A204.1 (cell line): ENCODE measurements at regions not wholly inside any gene's neighbourhood (a gene's known extent, or its start where the extent isn't known, plus 50 kb on each side); places are given as distances from the start of the nearest gene placed in this dataset.

Experiments used
- FAIRE-seq: peaks from 2 replicates; lab custom pipeline; 2012; peaks lifted over from hg19 to GRCh38; lab: Jason Lieb, UNC

DNA sequence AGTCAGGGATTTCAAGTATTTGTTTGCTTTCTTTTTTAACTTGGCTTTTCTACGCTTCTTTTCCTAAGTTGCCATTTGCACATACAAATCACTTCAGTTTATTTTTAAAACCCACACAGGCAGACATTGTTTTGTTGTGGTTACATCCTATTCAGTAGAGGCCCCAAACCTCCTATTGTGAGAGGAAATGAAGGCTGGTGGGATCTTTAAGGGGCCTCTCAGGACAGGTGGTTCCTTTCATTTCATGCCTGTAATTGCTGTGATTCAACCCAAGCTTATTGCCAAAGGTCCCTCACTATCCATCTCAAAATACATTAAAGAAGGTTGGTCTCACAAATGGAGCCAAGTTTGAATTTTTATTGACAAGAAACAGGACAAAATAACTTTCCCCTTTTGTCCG is 257.1 kb downstream of the ADAMTS20 start:
- no peak for FAIRE-seq

DNA sequence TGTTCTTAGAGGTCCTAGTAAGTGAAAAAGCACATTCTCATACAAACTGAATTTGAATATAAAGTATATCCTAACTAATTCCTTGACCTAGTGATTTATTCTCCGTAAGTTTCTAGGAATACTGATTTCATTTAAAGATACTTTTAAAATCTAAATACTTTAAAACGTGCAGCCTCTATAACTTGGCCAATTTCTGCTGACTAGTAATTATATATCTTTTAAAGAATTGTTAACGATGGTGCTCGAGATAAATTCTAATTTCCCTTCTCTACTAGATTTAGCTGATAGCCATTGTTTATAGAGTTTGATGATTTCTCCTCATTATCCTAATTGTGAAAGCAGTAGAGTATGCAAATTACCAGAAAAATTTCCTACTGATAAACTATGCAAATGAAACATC is 257.9 kb downstream of the ADAMTS20 start:
- FAIRE-seq, result no peak

DNA sequence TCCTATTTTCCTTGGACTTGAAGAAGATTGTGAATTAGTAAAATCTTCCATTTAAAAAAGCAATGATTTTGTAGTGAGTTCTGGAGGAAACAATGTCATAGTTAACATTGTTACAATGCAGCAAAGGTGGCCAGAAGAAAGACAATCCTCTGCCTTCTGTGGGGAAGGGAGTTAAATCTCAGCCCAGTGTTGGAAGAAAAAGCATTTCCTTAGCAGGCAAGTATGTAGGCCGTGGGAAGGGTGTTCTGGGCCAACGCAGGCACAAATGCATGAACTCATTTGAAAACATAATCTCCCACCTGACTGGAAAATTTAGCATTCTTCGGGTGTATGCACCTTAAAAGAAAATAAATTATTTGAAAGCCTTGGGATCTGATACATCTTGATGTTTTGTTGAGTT is 258.6 kb downstream of the ADAMTS20 start:
- no peak for FAIRE-seq

DNA sequence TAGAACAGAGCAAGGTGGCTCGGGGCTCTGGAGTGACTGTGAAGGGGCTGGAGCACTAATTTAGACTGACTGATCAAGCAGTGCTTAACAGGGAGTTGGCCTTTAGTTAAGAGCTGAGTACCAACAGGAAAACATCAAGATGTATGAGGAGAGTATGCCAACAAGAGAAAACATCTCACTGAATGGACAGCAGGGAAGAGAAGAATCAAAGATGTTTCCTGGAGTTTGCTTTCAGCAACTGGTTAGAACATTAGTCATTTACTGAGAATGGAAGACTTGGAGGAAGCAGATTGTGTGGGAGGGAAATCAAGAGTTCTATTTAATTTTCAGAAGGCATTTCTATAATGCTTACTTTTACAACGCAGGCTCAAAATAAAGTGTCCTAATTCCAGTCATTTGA is 259.3 kb downstream of the ADAMTS20 start:
- no peak for FAIRE-seq

DNA sequence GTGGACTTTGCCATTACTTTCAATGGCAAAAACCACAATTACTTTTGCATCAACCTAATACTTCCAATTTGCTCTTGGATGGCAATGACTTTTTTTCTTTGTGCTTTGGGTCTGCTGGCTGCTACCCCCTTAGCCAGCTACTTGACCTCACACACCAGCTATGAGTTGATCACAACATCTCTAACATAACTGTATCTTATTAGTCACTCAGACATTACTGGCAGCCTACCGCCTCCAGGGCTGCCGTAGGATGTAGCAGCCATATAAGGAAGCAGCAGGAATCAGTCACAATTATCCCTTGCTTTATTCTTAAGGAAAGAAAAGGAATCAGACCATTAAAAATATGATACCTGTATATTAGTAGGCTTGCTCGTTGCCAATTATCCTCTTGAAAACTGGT is 260.5 kb downstream of the ADAMTS20 start:
- no peak for FAIRE-seq

DNA sequence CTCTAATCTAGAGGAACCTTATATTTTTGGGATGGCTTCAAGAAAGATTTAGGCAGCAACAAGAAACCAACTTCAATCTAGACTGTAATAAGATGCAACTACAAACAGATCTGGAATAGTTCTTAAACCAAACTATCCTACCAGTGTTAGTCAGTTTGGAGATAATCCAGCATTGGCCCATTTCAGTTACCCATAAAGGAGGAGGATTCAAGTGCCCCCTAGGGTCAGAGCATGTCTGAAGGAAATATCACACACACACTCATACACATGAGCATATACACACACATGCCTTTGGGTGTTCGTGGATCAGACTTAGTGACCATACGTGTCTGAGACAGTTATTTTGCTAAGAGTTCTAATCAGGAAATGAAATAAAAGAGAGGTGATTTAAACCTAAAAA is 261.2 kb downstream of the ADAMTS20 start:
- FAIRE-seq, result no peak

DNA sequence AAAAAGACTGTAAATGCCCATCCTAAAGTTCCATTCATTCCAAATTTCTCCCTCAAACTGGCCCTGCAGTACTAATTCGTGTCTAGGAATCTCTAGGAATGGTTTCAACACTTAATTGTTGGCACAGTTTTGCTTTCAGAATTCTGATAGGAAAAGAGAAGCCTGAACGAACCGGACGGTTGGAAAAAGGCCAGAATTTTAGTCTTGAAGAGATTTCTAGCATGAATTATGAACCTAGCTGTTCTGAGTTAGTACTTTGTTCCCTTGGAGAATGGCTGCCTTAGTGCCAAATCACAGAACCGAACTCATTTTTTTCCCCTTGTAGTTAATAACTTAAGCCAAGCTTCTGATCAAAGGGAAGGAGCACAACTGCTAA is 262.6 kb downstream of the ADAMTS20 start:
- FAIRE-seq, result no peak

DNA sequence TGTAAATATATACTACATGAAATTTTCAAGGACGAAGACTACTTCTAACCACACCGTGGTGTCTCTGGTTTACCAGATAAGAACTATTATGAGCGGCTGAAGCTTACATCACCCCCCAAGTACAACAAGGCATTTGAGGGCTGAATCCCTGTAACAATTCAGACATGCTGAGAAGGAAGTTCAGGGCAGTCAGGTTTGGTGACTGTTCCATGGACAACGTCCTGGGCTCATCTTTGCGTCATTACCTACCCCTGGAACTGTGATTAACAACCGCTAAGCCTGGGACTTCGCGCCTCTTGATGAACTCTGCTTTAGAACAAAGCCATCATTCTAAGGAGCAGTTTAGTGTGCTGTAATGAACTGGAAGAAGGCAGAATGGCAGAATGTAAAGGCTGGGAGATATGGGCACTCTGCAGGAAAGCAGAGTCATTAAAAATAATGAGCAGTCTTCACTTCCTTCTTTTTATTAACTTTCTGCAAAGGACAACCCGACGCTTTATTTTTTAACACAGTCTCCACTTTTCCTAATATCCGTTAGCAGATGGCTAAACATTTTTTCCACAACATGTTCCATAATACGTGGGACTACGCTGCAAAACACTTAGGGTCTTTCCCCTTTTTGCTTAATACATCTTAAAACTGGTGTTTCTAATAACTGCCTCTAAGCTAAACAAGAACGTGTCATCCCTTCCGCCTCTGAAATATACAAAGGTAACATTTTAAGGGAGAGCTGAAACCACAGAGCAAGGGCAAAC is 263.2 kb downstream of the ADAMTS20 start:
- FAIRE-seq, result no peak

DNA sequence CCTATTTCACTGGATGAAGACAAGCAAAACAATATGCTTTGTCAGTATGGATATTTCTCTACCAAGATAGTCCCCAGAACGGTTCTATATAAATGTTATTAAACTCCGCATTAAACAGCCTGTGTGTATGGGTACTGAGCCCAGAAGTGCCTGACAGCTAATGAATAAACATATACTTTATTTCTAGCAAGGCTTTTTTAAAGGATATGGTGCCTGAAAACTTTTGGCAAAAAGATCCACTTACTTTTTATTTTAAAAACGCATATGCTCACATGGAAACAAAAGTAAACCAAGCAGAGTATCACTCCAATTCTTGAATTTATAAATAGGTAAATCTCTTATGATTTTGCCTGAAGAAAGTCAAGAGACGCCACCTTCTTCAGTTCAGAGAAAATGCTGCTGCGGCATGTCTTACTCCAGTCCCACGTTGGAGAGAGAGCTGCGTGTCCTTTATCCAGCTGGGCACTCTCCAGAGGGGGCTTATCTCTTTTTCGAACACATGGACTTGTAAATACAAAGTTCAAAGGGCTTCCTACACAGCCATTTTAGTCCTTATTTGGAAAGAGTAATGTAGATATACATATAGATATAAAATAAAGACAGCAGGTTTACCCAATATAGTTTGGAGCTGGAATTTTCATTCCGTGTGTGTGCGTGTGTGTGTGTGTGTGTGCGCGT is 264.2 kb downstream of the ADAMTS20 start:
- no peak for FAIRE-seq

DNA sequence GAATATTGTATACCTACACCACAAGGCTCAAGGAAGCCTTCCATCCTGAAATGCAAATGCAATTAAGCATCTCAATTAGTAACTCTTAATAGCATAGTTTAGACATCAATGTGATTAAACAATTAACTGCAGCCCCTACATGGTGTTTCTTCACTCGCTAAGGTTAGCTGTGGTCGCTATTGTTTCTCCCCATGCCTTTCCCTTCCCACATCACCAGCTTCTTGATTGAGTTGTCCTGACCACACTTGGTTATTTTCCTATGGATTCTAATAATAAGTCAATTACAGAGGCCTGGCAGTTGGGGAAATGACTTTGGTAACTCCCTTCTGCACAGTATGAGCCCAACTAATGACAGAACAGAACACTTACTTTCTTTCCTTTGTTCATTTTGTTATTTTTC is 265.0 kb downstream of the ADAMTS20 start:
- no peak for FAIRE-seq

DNA sequence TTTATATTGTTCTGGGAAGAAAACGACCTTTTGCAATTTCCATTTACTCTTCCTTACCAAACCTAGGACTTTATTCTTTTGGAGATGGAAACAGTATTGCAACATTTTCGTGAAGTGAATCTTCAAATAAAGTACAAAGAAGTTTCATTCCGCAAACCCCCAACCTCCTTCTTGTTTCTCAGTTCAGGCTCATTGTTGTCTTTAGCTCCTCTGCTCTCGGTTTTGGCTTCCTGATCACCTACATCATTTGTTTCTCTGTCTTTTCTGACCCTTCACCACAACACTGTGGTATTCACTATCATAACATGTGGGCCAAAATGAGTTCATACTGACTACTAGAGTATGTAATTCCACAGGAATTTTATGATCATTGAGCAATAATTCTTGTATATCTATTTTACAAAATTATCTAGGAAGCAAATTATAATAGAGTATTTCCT is 266.8 kb downstream of the ADAMTS20 start:
- no peak for FAIRE-seq

DNA sequence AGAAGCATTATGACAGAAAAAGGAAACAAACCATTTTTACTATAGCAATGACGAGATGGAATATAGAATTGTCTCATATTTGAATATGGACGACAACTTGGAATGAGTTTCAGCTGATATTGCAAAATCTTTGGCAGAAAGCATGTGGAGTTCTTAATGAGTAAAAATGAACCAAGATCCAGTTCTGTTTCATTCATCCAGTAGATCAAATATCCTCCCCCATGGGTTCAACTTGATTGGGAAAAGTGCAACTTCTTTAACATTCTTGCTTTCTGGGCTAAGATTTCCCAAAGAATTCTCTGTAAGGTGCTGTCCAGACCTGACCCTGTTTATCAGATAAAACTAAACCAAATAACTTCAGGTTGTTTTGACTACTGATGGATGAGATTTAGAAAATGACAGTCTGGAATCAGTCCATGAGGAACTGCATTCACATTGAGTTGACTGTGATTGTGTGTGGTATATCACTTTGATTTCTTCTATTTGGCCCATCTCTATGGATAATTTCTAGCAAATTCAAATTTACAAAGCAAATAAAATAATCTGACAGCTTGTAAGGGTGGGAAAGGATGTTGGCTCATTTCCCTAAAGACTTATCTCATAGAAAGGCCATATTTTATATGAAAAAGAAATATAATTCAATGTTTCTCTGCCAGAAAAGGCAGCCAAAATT is 267.4 kb downstream of the ADAMTS20 start:
- FAIRE-seq, result no peak

DNA sequence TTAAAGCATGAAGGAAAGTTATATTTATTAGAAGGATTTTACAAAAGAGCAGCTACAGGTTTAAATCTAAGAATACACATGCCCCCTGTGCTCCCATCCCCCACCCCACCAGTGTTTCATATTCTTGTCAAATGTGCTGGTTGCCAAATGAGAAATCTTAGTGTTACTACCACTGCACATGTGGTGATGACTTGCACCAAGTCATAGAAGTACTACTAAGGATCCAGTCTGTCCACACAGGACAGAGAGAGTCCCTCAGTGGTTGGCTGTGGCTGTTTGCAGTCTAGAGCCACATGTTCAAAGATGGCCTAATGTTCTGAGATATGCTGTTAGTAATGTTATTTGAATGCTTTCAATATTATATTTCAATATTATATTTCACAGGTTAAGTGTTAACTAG is 268.8 kb downstream of the ADAMTS20 start:
- no peak for FAIRE-seq

DNA sequence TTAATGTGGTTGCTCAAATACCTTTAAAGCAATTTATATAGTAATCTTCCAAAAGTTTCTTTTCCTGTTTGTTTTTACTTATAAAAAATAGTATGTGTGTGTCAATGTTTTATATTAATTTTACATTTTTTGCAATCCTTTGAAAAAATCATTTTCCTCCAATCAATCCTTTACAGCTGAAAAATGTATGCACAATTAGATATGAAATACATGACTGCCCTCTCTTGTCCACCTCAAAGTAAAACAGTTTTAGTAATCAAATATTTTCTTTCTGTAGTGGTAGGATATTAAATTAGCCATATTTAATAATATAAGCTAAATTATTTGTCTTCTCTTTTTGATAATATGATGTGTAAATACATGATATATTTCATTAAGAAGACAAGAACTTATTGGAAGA is 269.9 kb downstream of the ADAMTS20 start:
- FAIRE-seq, result peak; percentile 93

DNA sequence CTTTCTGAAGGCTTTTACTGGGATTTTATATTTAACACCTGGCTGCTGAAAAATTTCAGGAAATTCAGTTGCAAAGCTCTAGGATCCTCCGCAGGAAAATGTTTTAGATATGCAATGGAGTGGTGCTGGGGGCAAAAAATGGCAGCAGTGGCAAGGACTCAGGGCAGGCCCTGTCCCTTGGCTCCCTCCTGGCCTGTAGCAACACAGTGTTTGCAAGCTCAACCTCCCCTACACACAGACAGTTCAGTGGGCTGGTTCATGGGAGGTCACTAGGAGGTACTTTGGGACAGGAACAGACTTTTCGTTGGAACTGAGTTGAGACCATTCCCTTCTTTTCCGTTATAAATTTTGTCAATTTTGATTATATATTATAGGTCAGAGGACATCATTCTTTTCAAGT is 270.4 kb downstream of the ADAMTS20 start:
- no peak for FAIRE-seq

DNA sequence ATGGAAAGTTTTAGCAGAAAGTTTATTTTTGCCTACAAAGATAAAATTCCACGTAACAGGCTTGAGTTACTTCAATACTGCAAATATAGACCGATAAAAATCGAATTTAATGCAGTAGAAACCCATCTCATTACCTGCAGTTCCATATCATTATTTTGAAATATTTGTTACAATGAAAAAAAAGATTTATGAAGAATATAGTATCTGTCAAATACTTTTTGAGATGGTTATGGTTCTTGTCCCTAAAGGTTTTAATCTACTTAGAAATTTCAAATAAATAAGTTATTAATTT is 273.5 kb downstream of the ADAMTS20 start:
- FAIRE-seq, result no peak

DNA sequence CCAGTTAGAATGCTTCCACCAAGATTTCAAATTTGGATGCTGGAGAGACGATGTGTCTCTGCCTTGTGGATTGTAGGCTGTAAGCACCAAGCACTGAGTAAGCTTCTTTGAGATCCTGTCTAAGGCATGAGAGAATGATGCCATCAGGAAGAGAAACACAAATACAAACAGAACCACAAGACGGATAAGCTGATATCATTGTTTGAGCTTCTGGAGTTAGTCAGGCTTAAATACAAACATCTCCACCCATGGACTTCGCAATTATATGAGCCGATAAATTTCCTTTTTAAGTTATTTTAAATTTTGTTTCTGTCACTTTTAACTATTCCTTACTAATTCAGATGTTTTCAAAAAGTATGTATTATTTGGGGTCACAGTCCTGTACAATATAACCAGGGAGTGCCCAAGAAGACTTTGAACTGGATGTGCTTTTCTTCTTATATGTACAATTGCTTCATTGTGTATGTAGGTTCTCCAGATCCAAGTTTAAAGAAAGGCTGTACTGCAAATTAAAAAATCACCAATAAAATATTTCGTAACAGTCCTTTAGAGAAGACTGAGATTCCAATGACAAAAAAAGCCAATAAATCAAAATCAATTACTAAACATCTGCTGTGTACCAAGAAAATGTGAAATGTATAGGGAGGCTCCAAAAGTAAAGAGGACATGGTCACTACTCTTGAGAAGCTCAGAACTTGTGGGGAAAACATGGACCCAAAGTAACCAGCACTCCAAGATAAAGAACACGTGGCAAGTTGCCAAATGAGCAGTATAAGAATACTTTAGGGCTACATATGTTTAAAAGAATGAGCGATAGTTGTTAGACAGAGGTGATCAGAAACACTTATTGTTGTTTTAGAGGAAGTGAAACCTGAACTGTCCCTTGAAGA is 274.1 kb downstream of the ADAMTS20 start:
- FAIRE-seq, result no peak

DNA sequence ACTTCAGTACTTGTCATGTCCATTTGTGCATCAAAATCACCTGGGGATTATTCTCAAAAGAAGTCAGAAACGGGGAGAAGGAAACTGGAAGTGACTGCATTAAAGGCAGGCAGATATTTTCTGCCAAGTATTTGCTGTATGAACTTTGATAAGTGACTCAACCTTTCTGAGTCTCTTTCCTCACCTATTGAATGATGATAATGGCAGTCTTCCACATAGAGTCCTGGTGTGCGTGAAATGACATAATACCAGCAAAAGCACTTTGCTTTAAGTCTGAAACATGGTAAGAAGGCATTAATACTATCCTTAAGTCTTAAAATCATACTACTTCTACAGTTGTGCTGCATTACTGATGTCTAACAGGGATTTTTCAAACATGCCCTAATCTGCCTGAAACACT is 278.5 kb downstream of the ADAMTS20 start:
- no peak for FAIRE-seq

DNA sequence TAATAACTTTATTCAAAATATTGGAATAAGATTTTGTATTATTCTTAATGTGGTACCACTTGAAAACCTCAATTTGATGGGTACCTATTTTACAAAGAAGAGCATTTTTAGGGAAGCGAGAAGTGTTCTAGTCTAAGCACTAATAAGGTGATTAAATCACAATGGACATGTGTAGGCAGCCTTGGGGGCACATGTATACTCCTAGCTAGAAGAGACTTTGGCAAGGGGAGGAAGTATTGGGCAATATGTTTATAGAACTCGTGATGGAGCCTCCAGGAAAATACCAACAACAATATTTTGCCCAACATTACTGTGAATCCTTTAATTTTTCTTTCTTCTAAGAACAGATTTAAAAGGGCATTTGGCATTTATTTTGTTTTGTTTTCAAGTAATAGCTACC is 280.3 kb downstream of the ADAMTS20 start:
- FAIRE-seq, result no peak

DNA sequence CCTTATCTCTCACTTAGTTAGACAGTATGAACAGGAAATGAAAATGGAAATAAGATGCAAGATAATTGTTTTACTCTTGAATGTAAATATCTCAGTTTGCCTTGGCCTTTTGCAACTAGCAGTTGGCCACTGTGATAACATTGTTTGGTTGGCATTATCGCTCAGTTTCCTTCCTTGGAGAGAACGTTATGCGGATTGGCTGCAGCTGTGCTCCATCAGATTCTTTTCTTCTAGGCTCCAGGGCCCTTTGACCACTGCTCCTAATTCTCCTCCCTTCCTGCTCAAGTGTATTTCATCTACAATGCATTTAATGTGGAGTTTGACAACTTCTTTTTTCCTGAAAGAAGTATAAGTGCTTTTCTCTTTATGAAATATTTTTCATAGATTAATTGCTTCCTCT is 284.2 kb downstream of the ADAMTS20 start:
- no peak for FAIRE-seq

DNA sequence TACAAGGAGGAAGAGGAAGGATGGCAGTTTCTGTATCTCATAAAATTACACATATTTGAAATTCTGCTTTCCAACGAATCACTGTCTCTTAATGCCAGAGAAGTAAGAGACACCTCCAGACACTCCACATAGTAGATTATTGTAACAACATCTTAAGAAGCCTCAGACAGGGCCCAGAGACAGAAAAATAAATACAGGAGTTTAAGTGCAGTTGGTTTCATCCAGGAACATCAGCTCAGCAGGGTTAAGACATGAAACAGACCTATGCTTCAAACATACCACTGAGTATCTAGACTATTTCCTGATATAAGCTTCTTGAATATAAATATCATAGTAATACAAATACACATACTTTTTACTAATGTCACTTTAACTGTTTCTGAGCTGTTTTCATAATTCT is 290.3 kb downstream of the ADAMTS20 start:
- FAIRE-seq, result no peak

DNA sequence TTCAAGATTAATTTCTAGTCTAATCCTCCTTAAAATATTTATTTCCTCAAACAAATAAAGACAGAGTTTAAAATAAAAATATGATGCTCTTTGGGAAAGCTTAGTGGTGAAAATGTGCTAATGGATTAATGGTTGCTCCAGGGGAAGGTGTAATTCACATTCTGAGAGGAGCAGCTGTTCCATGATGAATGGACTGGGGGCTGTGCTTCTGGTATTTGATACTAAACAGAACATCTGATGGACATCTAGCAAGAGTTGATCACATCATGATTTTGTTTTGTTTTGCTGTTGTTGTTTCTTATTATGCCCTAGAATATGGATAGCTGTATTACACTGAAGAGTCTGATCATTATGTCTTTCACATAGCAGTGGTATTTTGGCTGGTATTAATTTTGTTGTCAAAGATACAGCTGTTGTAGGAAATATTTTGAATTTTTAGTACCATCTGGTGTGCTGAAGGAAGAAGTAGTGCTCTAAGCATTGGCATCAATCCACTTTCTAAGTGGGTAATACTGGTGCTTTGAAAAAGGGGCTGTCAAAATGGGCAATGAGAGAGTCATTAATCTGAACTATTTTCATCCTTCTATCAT is 296.4 kb downstream of the ADAMTS20 start:
- FAIRE-seq, result no peak
